K562 (cell line): ENCODE measurements at regions not wholly inside any gene's neighbourhood (a gene's known extent, or its start where the extent isn't known, plus 50 kb on each side); places are given as distances from the start of the nearest gene placed in this dataset.

Experiments used
- ATAC-seq: fragments of 200-7000 bp; cut with Tn5 transposase; 3 replicates; pipeline ENCODE4 v1.9.1; 2020; ENCODE audit warnings: moderate library complexity
- BruUV-seq: library from RNA; stranded (reverse); fragments of 400-500 nt; replicated peaks from 2 replicates; lab custom pipeline; 2021; lab: Mats Ljungman, UMichigan
- CTCF ChIA-PET: fragments of 300-600 bp; formaldehyde crosslinking; extraction: SDS; loops from one replicate; lab custom pipeline; 2021; ENCODE audit warnings: low intra/inter-chr PET ratio; lab: Yijun Ruan, JAX
- POLR2A ChIA-PET: fragments of 300-600, 350-650 bp; sonication (Branson Sonifier 250); formaldehyde crosslinking; extraction: SDS; loops from one replicate; lab custom pipeline; 2021; ENCODE audit warnings: antibody characterized with exemption, inconsistent platforms; lab: Yijun Ruan, JAX
- DNase-seq, 4 experiments: peaks; one replicate each; pipeline versions ENCODE4 v3.0.0 to v3.0.0-alpha.2; 2011 to 2018; ENCODE audit warnings: low spot score in 3 of 4, mixed read lengths in 3 of 4; ENCODE audit errors: extremely low read depth in 1 of 4
- FAIRE-seq: peaks from 2 replicates; lab custom pipeline; 2011; peaks lifted over from hg19 to GRCh38; lab: Jason Lieb, UNC
- H2AFZ ChIP-seq: 2 replicates; pipeline ENCODE4 v1.6.0; 2011; ENCODE audit warnings: low read depth, low read length, control low read depth, inconsistent platforms
- H3K27ac ChIP-seq: fragments of 200-600 bp; 3 replicates; pipeline ENCODE4 v1.8.0; 2011; ENCODE audit warnings: low read depth, mild to moderate bottlenecking, control low read depth, inconsistent platforms, low read length, moderate library complexity, mixed read lengths; ENCODE audit errors: extremely low read depth
- H3K27me3 ChIP-seq, 2 experiments: fragments of 300-600 bp in 1 of 2; 2 replicates in 1 of 2; 3 replicates in 1 of 2; pipeline versions ENCODE4 v1.6.0 to v1.8.0; 2011; ENCODE audit warnings: inconsistent platforms in 2 of 2, low read length in 2 of 2, mild to moderate bottlenecking in 1 of 2, mixed read lengths in 1 of 2, moderate library complexity in 1 of 2; ENCODE audit not compliant: control insufficient read depth in 2 of 2, insufficient read depth in 2 of 2
- H3K36me3 ChIP-seq: fragments of 300-600 bp; 3 replicates; pipeline ENCODE4 v1.8.0; 2011; ENCODE audit warnings: mild to moderate bottlenecking, low read length, inconsistent platforms; ENCODE audit not compliant: control insufficient read depth, insufficient read depth
- H3K4me1 ChIP-seq, 2 experiments: fragments of 200-600 bp in 1 of 2; replicated peaks in 1 of 2; 2 replicates in 1 of 2; 3 replicates in 1 of 2; pipeline versions ENCODE4 v1.5.1 to v1.8.0; 2011; ENCODE audit warnings: inconsistent platforms in 2 of 2, low read length in 2 of 2, mild to moderate bottlenecking in 1 of 2, mixed read lengths in 1 of 2, moderate library complexity in 1 of 2; ENCODE audit not compliant: control insufficient read depth in 2 of 2, insufficient read depth in 2 of 2
- H3K4me2 ChIP-seq: 2 replicates; pipeline ENCODE4 v1.6.1; 2011; ENCODE audit warnings: low read length, control low read depth, inconsistent platforms, mixed read lengths; ENCODE audit not compliant: insufficient read depth
- H3K4me3 ChIP-seq: fragments of 200-600 bp; sonication (generic), shearing (Covaris generic); 2 replicates; pipeline ENCODE4 v1.5.1; 2016; ENCODE audit warnings: control low read depth, inconsistent platforms
- H3K79me2 ChIP-seq: fragments of 200-600 bp; 3 replicates; pipeline ENCODE4 v1.8.0; 2011; ENCODE audit warnings: low read length, inconsistent platforms; ENCODE audit not compliant: control insufficient read depth, insufficient read depth
- H3K9ac ChIP-seq, 2 experiments: 2 replicates each; pipeline versions ENCODE4 v1.6.0 to v1.6.1; 2011; ENCODE audit warnings: low read depth in 2 of 2, low read length in 2 of 2, control low read depth in 1 of 2, inconsistent platforms in 1 of 2, mild to moderate bottlenecking in 1 of 2, mixed read lengths in 1 of 2; ENCODE audit not compliant: insufficient read depth in 1 of 2
- H3K9me1 ChIP-seq: one replicate; pipeline ENCODE4 v1.6.0; 2011; ENCODE audit warnings: inconsistent platforms, mild to moderate bottlenecking, low read length, moderate library complexity; ENCODE audit not compliant: control insufficient read depth, insufficient read depth
- H3K9me3 ChIP-seq: replicated peaks from 2 replicates; pipeline ENCODE4 v1.5.1; 2011; ENCODE audit warnings: low read depth, low read length, inconsistent platforms; ENCODE audit not compliant: control insufficient read depth, insufficient read depth
- H4K20me1 ChIP-seq: replicated peaks from 2 replicates; pipeline ENCODE4 v1.6.1; 2011; ENCODE audit warnings: low read length, inconsistent platforms, mixed read lengths; ENCODE audit not compliant: control insufficient read depth, insufficient read depth
- CGGBP1 ChIP-seq: fragments of 250-450 bp; sonication (Bioruptor Pico); IDR thresholded peaks from 2 replicates; pipeline ENCODE4 v1.9.0; 2021; ENCODE audit warnings: mild to moderate bottlenecking
- CREB3 ChIP-seq: fragments of 450-650 bp; conservative IDR thresholded peaks from 2 replicates; pipeline ENCODE4 v1.6.1; 2016; ENCODE audit warnings: missing genetic modification characterization, low read depth, mild to moderate bottlenecking, missing compliant biosample characterization, moderate library complexity
- CTBP1 ChIP-seq: fragments of 450-650 bp; IDR thresholded peaks from 2 replicates; pipeline ENCODE4 v1.6.1; 2016; ENCODE audit warnings: borderline replicate concordance
- EGR1 ChIP-seq: fragments of 450-650 bp; conservative IDR thresholded peaks from 2 replicates; pipeline ENCODE4 v1.6.1; 2017; ENCODE audit warnings: mild to moderate bottlenecking
- FOXA3 ChIP-seq, 2 experiments: fragments of 450-650 bp in 1 of 2; sonication (generic) in 1 of 2; formaldehyde crosslinking; IDR thresholded peaks in 1 of 2; conservative IDR thresholded peaks in 1 of 2; 2 replicates each; pipeline versions ENCODE4 v1.4.0 to v1.8.0; 2020 to 2022; ENCODE audit warnings: mild to moderate bottlenecking in 2 of 2, missing genetic modification reagents in 1 of 2
- GATAD2A ChIP-seq: fragments of 450-650 bp; IDR thresholded peaks from 2 replicates; pipeline ENCODE4 v1.6.1; 2017
- NELFE ChIP-seq: IDR thresholded peaks from 2 replicates; pipeline ENCODE4 v1.6.1; 2011; ENCODE audit warnings: mild to moderate bottlenecking; ENCODE audit not compliant: insufficient read depth, insufficient read length
- SREBF1 ChIP-seq: fragments of 150-350 bp; IDR thresholded peaks from 2 replicates; pipeline ENCODE4 v1.6.1; 2014; ENCODE audit warnings: antibody characterized with exemption, low read depth, low read length, borderline replicate concordance
- TBP ChIP-seq: optimal IDR thresholded peaks from 2 replicates; pipeline ENCODE3; 2011; ENCODE audit warnings: low read depth, low read length, improper control_type of control experiment
- U2AF1 ChIP-seq: fragments of 200-400 bp; formaldehyde crosslinking; optimal IDR thresholded peaks from 2 replicates; pipeline ENCODE3; 2017; ENCODE audit warnings: mild to moderate bottlenecking, low read depth, low read length, moderate library complexity
- ZC3H11A ChIP-seq: IDR thresholded peaks from 2 replicates; pipeline ENCODE4 v1.6.1; 2012; ENCODE audit warnings: low read depth, low read length, improper control_type of control experiment
- ZHX1 ChIP-seq: fragments of 150-350 bp; conservative IDR thresholded peaks from 2 replicates; pipeline ENCODE4 v1.6.1; 2014; ENCODE audit warnings: low read length
- WGBS: fragments of 100-300 bp; shearing (Covaris generic); methylation state at CpG from one replicate; pipeline ENCODE4 v1.1.6; 2016; ENCODE audit warnings: low coverage, mixed read lengths; ENCODE audit not compliant: insufficient coverage; ENCODE audit errors: missing lambda C conversion rate; 5-methylcytosine and 5-hydroxymethylcytosine counted together
- in situ Hi-C: fragments of 300-500 bp; cut with MboI; formaldehyde crosslinking; loops from 4 replicates; pipeline ENCODE4 v1.15.0; 2018; ENCODE audit warnings: inconsistent platforms, mixed read lengths
- intact Hi-C: fragments of 100-400 bp; cut with micrococcal nuclease; formaldehyde crosslinking; loops from 2 replicates; pipeline ENCODE4 v1.14.2; 2022

- WGBS, result 5% methylated on average over 6 of the region's 6 CpGs
- H3K4me3 ChIP-seq, result no peak overlapping the region
- ChIA-PET CTCF (no interaction called here), POLR2A (no interaction called here)
- in situ Hi-C loops (no loop called here), intact Hi-C loops (no loop called here)
- no peaks in the 10 kb centered on the region for H3K36me3 ChIP-seq
- DNase-seq, result no peak
- BruUV-seq, result no TSS peak
- no peak overlapping the region for H3K9ac ChIP-seq
- no peak for ATAC-seq
- H3K4me1 ChIP-seq, result no peaks in the 10 kb centered on the region
- H3K79me2 ChIP-seq, result no peaks in the 10 kb centered on the region
- H3K27ac ChIP-seq, result no peak overlapping the region
- H4K20me1 ChIP-seq, result no peaks in the 10 kb centered on the region
- TF ChIP-seq TBP (no peak), EGR1 (no peak), GATAD2A (no peak), NELFE (no peak), FOXA3 (CRISPR knock-in tag; conservative IDR thresholded peaks at IDR 0.05 in 1 of 2, IDR thresholded peaks at IDR 0.05 in 1 of 2) (no peak), CGGBP1 (CRISPR knock-in tag) (no peak), CTBP1 (no peak), CREB3 (tag) (no peak), SREBF1 (no peak), U2AF1 (no peak), ZC3H11A (no peak), ZHX1 (no peak)
- no peaks in the 10 kb centered on the region for H3K9me3 ChIP-seq
- H2AFZ ChIP-seq, result no peak overlapping the region
- H3K9me1 ChIP-seq, result no peaks in the 10 kb centered on the region
- no peak for FAIRE-seq
- no peak overlapping the region for H3K4me2 ChIP-seq
- H3K27me3 ChIP-seq, result no peaks in the 10 kb centered on the region
Measured at GRCh38 chr2:226631671-226632070, 167.9 kb downstream of the IRS1 start.
